ENCODE measurements at regions not wholly inside any gene's neighbourhood (a gene's known extent, or its start where the extent isn't known, plus 50 kb on each side); places are given as distances from the start of the nearest gene placed in this dataset.

DNA sequence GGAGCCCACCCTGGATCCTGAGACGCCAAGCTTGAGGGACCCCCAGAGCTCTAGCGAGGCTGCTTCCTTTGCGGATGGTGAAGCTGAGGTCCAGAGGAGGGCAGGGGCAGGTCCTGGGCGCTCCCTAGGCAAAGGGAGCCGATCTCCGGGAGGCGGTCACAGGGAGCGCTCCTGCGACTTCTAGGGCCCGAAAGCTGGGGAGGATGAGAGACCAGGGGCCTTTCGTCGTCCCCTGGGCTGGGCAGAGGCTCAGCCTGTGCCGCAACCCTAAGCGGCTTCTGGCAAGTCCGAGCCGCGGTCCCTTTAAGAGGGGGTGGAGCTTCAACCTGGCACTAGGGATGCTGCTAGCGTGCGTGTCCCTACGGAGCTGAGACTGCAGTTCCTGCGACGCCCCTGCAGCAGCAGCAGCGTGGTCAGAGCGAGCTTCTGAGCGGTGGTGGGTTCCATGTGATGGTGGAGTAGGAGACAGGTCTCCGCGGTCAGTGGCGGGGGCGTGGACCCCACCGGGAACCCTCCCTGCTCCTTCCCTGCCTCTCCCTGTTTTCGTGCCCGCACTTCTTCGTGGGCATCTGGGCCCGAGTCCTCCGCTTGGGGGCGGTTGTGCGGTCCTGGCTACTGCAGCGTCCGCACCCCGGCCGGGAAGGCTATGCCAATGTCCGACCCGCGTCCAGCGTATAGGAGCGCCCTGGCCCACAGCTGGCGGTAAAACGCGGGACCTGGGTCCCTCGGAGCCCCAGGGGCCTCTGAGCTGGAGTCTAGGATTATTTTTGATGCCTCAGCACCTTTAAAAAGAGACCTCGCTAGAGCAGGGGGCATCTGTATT lies 154.6 kb downstream of the CCDC74A start (continued):
- no peak for TF ChIP-seq CBFB (CRISPR knock-in tag; IDR thresholded peaks at IDR 0.05)
- TF ChIP-seq RBFOX2 (IDR thresholded peaks at IDR 0.05; ENCODE audit: low read depth, low read length) = peak; percentile 84
- TF ChIP-seq, protein P1, sequence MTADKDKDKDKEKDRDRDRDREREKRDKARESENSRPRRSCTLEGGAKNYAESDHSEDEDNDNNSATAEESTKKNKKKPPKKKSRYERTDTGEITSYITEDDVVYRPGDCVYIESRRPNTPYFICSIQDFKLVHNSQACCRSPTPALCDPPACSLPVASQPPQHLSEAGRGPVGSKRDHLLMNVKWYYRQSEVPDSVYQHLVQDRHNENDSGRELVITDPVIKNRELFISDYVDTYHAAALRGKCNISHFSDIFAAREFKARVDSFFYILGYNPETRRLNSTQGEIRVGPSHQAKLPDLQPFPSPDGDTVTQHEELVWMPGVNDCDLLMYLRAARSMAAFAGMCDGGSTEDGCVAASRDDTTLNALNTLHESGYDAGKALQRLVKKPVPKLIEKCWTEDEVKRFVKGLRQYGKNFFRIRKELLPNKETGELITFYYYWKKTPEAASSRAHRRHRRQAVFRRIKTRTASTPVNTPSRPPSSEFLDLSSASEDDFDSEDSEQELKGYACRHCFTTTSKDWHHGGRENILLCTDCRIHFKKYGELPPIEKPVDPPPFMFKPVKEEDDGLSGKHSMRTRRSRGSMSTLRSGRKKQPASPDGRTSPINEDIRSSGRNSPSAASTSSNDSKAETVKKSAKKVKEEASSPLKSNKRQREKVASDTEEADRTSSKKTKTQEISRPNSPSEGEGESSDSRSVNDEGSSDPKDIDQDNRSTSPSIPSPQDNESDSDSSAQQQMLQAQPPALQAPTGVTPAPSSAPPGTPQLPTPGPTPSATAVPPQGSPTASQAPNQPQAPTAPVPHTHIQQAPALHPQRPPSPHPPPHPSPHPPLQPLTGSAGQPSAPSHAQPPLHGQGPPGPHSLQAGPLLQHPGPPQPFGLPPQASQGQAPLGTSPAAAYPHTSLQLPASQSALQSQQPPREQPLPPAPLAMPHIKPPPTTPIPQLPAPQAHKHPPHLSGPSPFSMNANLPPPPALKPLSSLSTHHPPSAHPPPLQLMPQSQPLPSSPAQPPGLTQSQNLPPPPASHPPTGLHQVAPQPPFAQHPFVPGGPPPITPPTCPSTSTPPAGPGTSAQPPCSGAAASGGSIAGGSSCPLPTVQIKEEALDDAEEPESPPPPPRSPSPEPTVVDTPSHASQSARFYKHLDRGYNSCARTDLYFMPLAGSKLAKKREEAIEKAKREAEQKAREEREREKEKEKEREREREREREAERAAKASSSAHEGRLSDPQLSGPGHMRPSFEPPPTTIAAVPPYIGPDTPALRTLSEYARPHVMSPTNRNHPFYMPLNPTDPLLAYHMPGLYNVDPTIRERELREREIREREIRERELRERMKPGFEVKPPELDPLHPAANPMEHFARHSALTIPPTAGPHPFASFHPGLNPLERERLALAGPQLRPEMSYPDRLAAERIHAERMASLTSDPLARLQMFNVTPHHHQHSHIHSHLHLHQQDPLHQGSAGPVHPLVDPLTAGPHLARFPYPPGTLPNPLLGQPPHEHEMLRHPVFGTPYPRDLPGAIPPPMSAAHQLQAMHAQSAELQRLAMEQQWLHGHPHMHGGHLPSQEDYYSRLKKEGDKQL (CRISPR knock-in tag; IDR thresholded peaks at IDR 0.05; ENCODE audit: borderline replicate concordance) = no peak
- no peak for TF ChIP-seq KDM2B (CRISPR knock-in tag; IDR thresholded peaks at IDR 0.05)
- 0 out of 4 replicates have a peak, but pooled peaks of 1 of the 2 experiments have one; percentile 43 for TF ChIP-seq SIN3A (IDR thresholded peaks at IDR 0.05; ENCODE audit: borderline replicate concordance in 2 of 2, control insufficient read depth in 1 of 2, low read depth in 2 of 2, low read length in 2 of 2)
- TF ChIP-seq E2F3 (CRISPR knock-in tag; IDR thresholded peaks at IDR 0.05) = no peak
- TF ChIP-seq SMARCB1 (IDR thresholded peaks at IDR 0.05; ENCODE audit: insufficient read length, low read depth) = no peak
- TF ChIP-seq TAF1 (IDR thresholded peaks at IDR 0.05; ENCODE audit: control insufficient read depth, extremely low read depth, insufficient read depth, low read length, severe bottlenecking) = peak; percentile 42
- TF ChIP-seq ZFX (CRISPR knock-in tag; IDR thresholded peaks at IDR 0.05) = peak; percentile 57
- TF ChIP-seq KLF6 (CRISPR knock-in tag; IDR thresholded peaks at IDR 0.05; ENCODE audit: borderline replicate concordance) = no peak
- TF ChIP-seq TCFL5 (CRISPR knock-in tag; conservative IDR thresholded peaks at IDR 0.05) = no peak
- TF ChIP-seq ZNF644 (tag; IDR thresholded peaks at IDR 0.05; ENCODE audit: low read depth) = no peak
- TF ChIP-seq NR4A1 (CRISPR knock-in tag; IDR thresholded peaks at IDR 0.05) = no peak
- no peak for TF ChIP-seq NR4A1 (tag; IDR thresholded peaks at IDR 0.05)
- TF ChIP-seq, protein P2, sequence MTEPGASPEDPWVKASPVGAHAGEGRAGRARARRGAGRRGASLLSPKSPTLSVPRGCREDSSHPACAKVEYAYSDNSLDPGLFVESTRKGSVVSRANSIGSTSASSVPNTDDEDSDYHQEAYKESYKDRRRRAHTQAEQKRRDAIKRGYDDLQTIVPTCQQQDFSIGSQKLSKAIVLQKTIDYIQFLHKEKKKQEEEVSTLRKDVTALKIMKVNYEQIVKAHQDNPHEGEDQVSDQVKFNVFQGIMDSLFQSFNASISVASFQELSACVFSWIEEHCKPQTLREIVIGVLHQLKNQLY (CRISPR knock-in tag; conservative IDR thresholded peaks at IDR 0.05) = no peak
- TF ChIP-seq, protein P3, sequence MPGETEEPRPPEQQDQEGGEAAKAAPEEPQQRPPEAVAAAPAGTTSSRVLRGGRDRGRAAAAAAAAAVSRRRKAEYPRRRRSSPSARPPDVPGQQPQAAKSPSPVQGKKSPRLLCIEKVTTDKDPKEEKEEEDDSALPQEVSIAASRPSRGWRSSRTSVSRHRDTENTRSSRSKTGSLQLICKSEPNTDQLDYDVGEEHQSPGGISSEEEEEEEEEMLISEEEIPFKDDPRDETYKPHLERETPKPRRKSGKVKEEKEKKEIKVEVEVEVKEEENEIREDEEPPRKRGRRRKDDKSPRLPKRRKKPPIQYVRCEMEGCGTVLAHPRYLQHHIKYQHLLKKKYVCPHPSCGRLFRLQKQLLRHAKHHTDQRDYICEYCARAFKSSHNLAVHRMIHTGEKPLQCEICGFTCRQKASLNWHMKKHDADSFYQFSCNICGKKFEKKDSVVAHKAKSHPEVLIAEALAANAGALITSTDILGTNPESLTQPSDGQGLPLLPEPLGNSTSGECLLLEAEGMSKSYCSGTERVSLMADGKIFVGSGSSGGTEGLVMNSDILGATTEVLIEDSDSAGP (CRISPR knock-in tag; IDR thresholded peaks at IDR 0.05) = peak; percentile 96
- TF ChIP-seq NFE2 (IDR thresholded peaks at IDR 0.05; ENCODE audit: low read depth) = no peak

All from K562 (cell line).